ENCODE measurements at regions not wholly inside any gene's neighbourhood (a gene's known extent, or its start where the extent isn't known, plus 50 kb on each side); places are given as distances from the start of the nearest gene placed in this dataset.

- H3K27me3 ChIP-seq = no peaks in the 10 kb centered on the region
- H3K36me3 ChIP-seq (replicated peaks in 1 of 2) = no peaks in the 10 kb centered on the region
- TF ChIP-seq, protein P1, sequence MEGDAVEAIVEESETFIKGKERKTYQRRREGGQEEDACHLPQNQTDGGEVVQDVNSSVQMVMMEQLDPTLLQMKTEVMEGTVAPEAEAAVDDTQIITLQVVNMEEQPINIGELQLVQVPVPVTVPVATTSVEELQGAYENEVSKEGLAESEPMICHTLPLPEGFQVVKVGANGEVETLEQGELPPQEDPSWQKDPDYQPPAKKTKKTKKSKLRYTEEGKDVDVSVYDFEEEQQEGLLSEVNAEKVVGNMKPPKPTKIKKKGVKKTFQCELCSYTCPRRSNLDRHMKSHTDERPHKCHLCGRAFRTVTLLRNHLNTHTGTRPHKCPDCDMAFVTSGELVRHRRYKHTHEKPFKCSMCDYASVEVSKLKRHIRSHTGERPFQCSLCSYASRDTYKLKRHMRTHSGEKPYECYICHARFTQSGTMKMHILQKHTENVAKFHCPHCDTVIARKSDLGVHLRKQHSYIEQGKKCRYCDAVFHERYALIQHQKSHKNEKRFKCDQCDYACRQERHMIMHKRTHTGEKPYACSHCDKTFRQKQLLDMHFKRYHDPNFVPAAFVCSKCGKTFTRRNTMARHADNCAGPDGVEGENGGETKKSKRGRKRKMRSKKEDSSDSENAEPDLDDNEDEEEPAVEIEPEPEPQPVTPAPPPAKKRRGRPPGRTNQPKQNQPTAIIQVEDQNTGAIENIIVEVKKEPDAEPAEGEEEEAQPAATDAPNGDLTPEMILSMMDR (IDR thresholded peaks at IDR 0.05) = no peak
- no peak for TF ChIP-seq POLR2A (IDR thresholded peaks at IDR 0.05)
- WGBS, 4 donors = 73 to 93% (median 89%) methylated on average over 7 of the region's 7 CpGs
- no peaks in the 10 kb centered on the region for H3K9me3 ChIP-seq (replicated peaks in 1 of 3)
- H3K4me3 ChIP-seq = no peak overlapping the region
- DNase-seq = no peak
- intact Hi-C loops (cut with DNase I) = no loop called here
- no peaks in the 10 kb centered on the region for H3K4me1 ChIP-seq (replicated peaks in 1 of 2)
- H3K27ac ChIP-seq = no peak overlapping the region
Measured at GRCh38 chr2:104574367-104574766, 279.5 kb upstream of the POU3F3 start.

GRCh38 chr2:104577143-104577542, 276.8 kb upstream of the POU3F3 start:
- no peaks in the 10 kb centered on the region for H3K27me3 ChIP-seq
- WGBS, 4 donors = 82 to 97% (median 93%) methylated on average over 2 of the region's 2 CpGs
- no peak for DNase-seq
- intact Hi-C loops (cut with DNase I) = no loop called here
- no peak overlapping the region for H3K4me3 ChIP-seq
- no peaks in the 10 kb centered on the region for H3K36me3 ChIP-seq (replicated peaks in 1 of 2)
- no peaks in the 10 kb centered on the region for H3K9me3 ChIP-seq (replicated peaks in 1 of 3)
- no peak for TF ChIP-seq POLR2A (IDR thresholded peaks at IDR 0.05)
- TF ChIP-seq, protein P1 (IDR thresholded peaks at IDR 0.05) = no peak
- no peak overlapping the region for H3K27ac ChIP-seq
- H3K4me1 ChIP-seq (replicated peaks in 1 of 2) = no peaks in the 10 kb centered on the region

DNA sequence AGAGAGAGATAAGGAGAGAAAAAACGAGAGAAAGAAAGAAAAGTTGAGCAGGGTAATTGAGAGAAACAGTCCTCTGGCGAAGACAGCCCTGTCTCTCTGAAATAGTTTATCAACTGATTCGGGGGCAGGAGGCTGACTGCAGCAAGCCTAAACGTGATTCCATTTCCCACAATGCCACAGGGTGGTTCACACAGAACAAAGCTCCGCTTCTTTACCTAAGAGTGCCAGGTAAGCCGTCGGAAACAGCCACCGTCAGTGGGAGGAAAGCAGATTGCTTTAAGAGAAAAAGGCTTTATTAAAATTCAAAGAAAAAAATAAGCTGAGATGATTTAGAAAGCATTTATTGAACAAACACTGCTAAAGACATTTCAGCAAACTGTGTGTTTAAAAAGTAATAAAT, 271.4 kb upstream of the POU3F3 start:
- H3K4me1 ChIP-seq (replicated peaks in 1 of 2) = no peaks in the 10 kb centered on the region
- no peak for DNase-seq
- no peaks in the 10 kb centered on the region for H3K9me3 ChIP-seq (replicated peaks in 1 of 3)
- no peak overlapping the region for H3K27ac ChIP-seq
- no peak overlapping the region for H3K4me3 ChIP-seq
- no peaks in the 10 kb centered on the region for H3K27me3 ChIP-seq
- TF ChIP-seq, protein P1 (IDR thresholded peaks at IDR 0.05) = no peak
- no peak for TF ChIP-seq POLR2A (IDR thresholded peaks at IDR 0.05)
- no peaks in the 10 kb centered on the region for H3K36me3 ChIP-seq (replicated peaks in 1 of 2)
- intact Hi-C loops (cut with DNase I) = no loop called here
- WGBS, 4 donors = 53 to 67% (median 56%) methylated on average over 8 of the region's 8 CpGs

GRCh38 chr2:104583811-104584210, 270.1 kb upstream of the POU3F3 start:
- no peaks in the 10 kb centered on the region for H3K9me3 ChIP-seq (replicated peaks in 1 of 3)
- intact Hi-C loops (cut with DNase I) = no loop called here
- no peak for TF ChIP-seq POLR2A (IDR thresholded peaks at IDR 0.05)
- TF ChIP-seq, protein P1 (IDR thresholded peaks at IDR 0.05) = no peak
- no peaks in the 10 kb centered on the region for H3K4me1 ChIP-seq (replicated peaks in 1 of 2)
- DNase-seq = no peak
- no peaks in the 10 kb centered on the region for H3K27me3 ChIP-seq
- H3K36me3 ChIP-seq (replicated peaks in 1 of 2) = no peaks in the 10 kb centered on the region
- H3K27ac ChIP-seq = no peak overlapping the region
- 51 to 63% (median 55%) methylated on average over 7 of the region's 7 CpGs for WGBS, 4 donors
- no peak overlapping the region for H3K4me3 ChIP-seq
